NOMO-1 treated with dmso at 0.1 percent for 144 hours (cell line): ENCODE measurements at regions not wholly inside any gene's neighbourhood (a gene's known extent, or its start where the extent isn't known, plus 50 kb on each side); places are given as distances from the start of the nearest gene placed in this dataset.

Experiments used
- DNase-seq: peaks from one replicate; lab custom pipeline; 2025; ENCODE audit not compliant: unreplicated experiment; lab: John Stamatoyannopoulos, UW

- no peak for DNase-seq
These were observed 240.5 kb downstream of the MREG start for GRCh38 chr2:215772634-215773563.

- DNase-seq, result no peak
These were observed 241.3 kb downstream of the MREG start for GRCh38 chr2:215772003-215772402.

- DNase-seq, result no peak
These were observed 242.1 kb downstream of the MREG start for GRCh38 chr2:215771241-215771640.

GRCh38 chr2:215770668-215771067, 242.7 kb downstream of the MREG start:
- no peak for DNase-seq

GRCh38 chr2:215769246-215769645, 244.1 kb downstream of the MREG start:
- no peak for DNase-seq

GRCh38 chr2:215767625-215768024, 245.7 kb downstream of the MREG start:
- DNase-seq, result no peak

- DNase-seq, result no peak
These were observed 247.5 kb downstream of the MREG start for GRCh38 chr2:215765729-215766360.

GRCh38 chr2:215764441-215765048, 248.8 kb downstream of the MREG start:
- DNase-seq, result no peak

GRCh38 chr2:215760557-215760956, 252.8 kb downstream of the MREG start:
- no peak for DNase-seq

- no peak for DNase-seq
These were observed 253.3 kb downstream of the MREG start for GRCh38 chr2:215760091-215760490.

GRCh38 chr2:215758691-215759090, 254.7 kb downstream of the MREG start:
- DNase-seq, result no peak

- DNase-seq, result no peak
These were observed 257.0 kb downstream of the MREG start for GRCh38 chr2:215756346-215756730.

- no peak for DNase-seq
These were observed 257.6 kb downstream of the MREG start for GRCh38 chr2:215755641-215756345.

- no peak for DNase-seq
These were observed 258.8 kb downstream of the MREG start for GRCh38 chr2:215754546-215754945.

- no peak for DNase-seq
These were observed 259.5 kb downstream of the MREG start for GRCh38 chr2:215753808-215754207.

- no peak for DNase-seq
These were observed 260.4 kb downstream of the MREG start for GRCh38 chr2:215752991-215753390.

- no peak for DNase-seq
These were observed 260.9 kb downstream of the MREG start for GRCh38 chr2:215752436-215752835.

- DNase-seq, result no peak
These were observed 261.5 kb downstream of the MREG start for GRCh38 chr2:215751911-215752272.

GRCh38 chr2:215751200-215751910, 262.0 kb downstream of the MREG start:
- DNase-seq, result no peak

- no peak for DNase-seq
These were observed 262.6 kb downstream of the MREG start for GRCh38 chr2:215750763-215751162.
